Stimulated activated CD4-positive, alpha-beta T cell treated with anti-CD3 and anti-CD28 coated beads, TNF-alpha, amount 100 ng/mL, for 1 hour (primary cell): ENCODE measurements at regions not wholly inside any gene's neighbourhood (a gene's known extent, or its start where the extent isn't known, plus 50 kb on each side); places are given as distances from the start of the nearest gene placed in this dataset.
"Not testable (repeated sequence)": the region's sequence is repeated elsewhere in the genome, so short reads cannot be mapped to it uniquely, and the experiment has no call there.

Experiments
- DNase-seq, 3 donors: peaks; one replicate each; pipeline ENCODE4 v3.0.0-alpha.2; 2020; ENCODE audit warnings: low read depth in 3 of 3, low spot score in 1 of 3

GRCh38 chr14:105943973-105944602 lies 417.7 kb downstream of the TMEM121 start:
- no peak for DNase-seq

GRCh38 chr14:105944632-105945610 lies 418.5 kb downstream of the TMEM121 start:
- peak; percentile 34 to 74 (median 49) for DNase-seq

GRCh38 chr14:105945896-105946295 lies 419.5 kb downstream of the TMEM121 start:
- no peak for DNase-seq

GRCh38 chr14:105947599-105947998 lies 421.2 kb downstream of the TMEM121 start:
- no peak for DNase-seq

GRCh38 chr14:105948955-105949354 lies 422.6 kb downstream of the TMEM121 start:
- not testable (repeated sequence) for DNase-seq

GRCh38 chr14:105950364-105950892 lies 424.0 kb downstream of the TMEM121 start:
- not testable (repeated sequence) for DNase-seq

- no peak for DNase-seq
Observed at GRCh38 chr14:105951399-105951798, 425.0 kb downstream of the TMEM121 start.

- DNase-seq = no peak
Observed at GRCh38 chr14:105952222-105952621, 425.8 kb downstream of the TMEM121 start.

- no peak for DNase-seq
Observed at GRCh38 chr14:105952826-105953225, 426.4 kb downstream of the TMEM121 start.

- DNase-seq = not testable (repeated sequence)
Observed at GRCh38 chr14:105961625-105962024, 435.2 kb downstream of the TMEM121 start.

GRCh38 chr14:105962532-105962931 lies 436.1 kb downstream of the TMEM121 start:
- DNase-seq = no peak

GRCh38 chr14:105968291-105968690 lies 441.9 kb downstream of the TMEM121 start:
- no peak for DNase-seq

GRCh38 chr14:105969026-105969425 lies 442.6 kb downstream of the TMEM121 start:
- not testable (repeated sequence) for DNase-seq

- DNase-seq = not testable (repeated sequence)
Observed at GRCh38 chr14:105970821-105971220, 444.4 kb downstream of the TMEM121 start.

- DNase-seq = no peak
Observed at GRCh38 chr14:105971593-105972500, 445.5 kb downstream of the TMEM121 start.

GRCh38 chr14:105974902-105975301 lies 448.5 kb downstream of the TMEM121 start:
- peak; percentile 15 to 42 (median 38) for DNase-seq

- no peak for DNase-seq
Observed at GRCh38 chr14:105978618-105979295, 452.4 kb downstream of the TMEM121 start.

GRCh38 chr14:105979446-105979845 lies 453.1 kb downstream of the TMEM121 start:
- DNase-seq = no peak

- no peak for DNase-seq
Observed at GRCh38 chr14:105980224-105980623, 453.8 kb downstream of the TMEM121 start.
